ENCODE measurements at regions not wholly inside any gene's neighbourhood (a gene's known extent, or its start where the extent isn't known, plus 50 kb on each side); places are given as distances from the start of the nearest gene placed in this dataset.

DNA sequence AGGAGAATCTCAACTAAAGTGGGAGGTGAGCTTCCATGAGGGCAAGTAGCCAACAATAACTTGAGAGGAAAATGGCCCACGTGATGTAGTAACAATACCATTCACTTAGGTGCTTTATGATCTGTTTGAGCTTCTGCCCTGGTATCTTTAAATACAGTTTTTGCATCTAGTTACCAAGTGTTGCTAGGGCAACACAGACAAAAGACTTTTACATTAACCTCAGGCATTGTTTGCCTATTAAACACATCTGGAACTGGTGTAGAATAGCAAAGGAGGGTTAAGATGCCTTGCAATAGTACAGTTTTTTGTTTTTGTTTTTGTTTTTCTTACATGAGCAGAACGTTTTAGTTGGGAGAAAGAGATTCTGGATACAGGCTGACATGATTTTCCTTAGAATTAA is 97.7 kb upstream of the MTPN start:
- Histone ChIP-seq H2AK9ac (replicated peaks; ENCODE audit: low read depth, low read length, poor library complexity) (no peak overlapping the region), H3K27ac (ENCODE audit: insufficient read depth, low read length) (no peak overlapping the region), H3K18ac (ENCODE audit: low read depth, low read length) (no peak overlapping the region), H3K9me1 (ENCODE audit: insufficient read depth, low read length) (no peaks in the 10 kb centered on the region), H2BK5ac (ENCODE audit: low read depth, low read length, poor library complexity, severe bottlenecking) (no peak overlapping the region), H3K23ac (ENCODE audit: low read depth, low read length) (no peak overlapping the region), H2AK5ac (ENCODE audit: low read depth, low read length) (no peak overlapping the region), H3K14ac (replicated peaks; ENCODE audit: low read depth, low read length) (no peak overlapping the region), H4K8ac (ENCODE audit: low read depth in 2 of 2, low read length in 2 of 2) (no peak overlapping the region), H3K4me3 (ENCODE audit: insufficient read depth, low read depth, low read length) (no peak overlapping the region), H3K36me3 (ENCODE audit: control insufficient read depth, insufficient read depth, low read length) (no peaks in the 10 kb centered on the region), H4K5ac (ENCODE audit: low read depth, low read length) (no peak overlapping the region), H4K20me1 (ENCODE audit: insufficient read depth, low read length) (no peaks in the 10 kb centered on the region), H3K4me1 (ENCODE audit: control insufficient read depth, insufficient read depth, low read length) (no peaks in the 10 kb centered on the region), H2BK15ac (ENCODE audit: low read depth, low read length) (no peak overlapping the region), H3K56ac (ENCODE audit: extremely low read depth, insufficient read depth, low read length) (no peak overlapping the region), H2BK120ac (ENCODE audit: low read depth, low read length) (no peak overlapping the region), H3K9me3 (ENCODE audit: control insufficient read depth, insufficient read depth, low read length) (no peaks in the 10 kb centered on the region), H4K91ac (ENCODE audit: insufficient read depth, low read depth, low read length) (no peak overlapping the region), H3K79me1 (ENCODE audit: low read depth in 1 of 2, low read length in 2 of 2) (no peaks in the 10 kb centered on the region), H3K4ac (ENCODE audit: low read depth, low read length) (no peak overlapping the region), H3K9ac (ENCODE audit: low read depth, low read length) (no peak overlapping the region), H2BK20ac (ENCODE audit: low read depth, low read length) (no peak overlapping the region), H3K4me2 (ENCODE audit: low read depth, low read length) (no peak overlapping the region), H3K27me3 (ENCODE audit: control insufficient read depth, insufficient read depth, low read length) (no peaks in the 10 kb centered on the region), H2AFZ (replicated peaks; ENCODE audit: low read length, poor library complexity) (no peak overlapping the region)
- in situ Hi-C loops (cut with MboI; ENCODE audit: low sequenced_read_pairs): no loop called here
- ATAC-seq (ENCODE audit: low read depth) (no peak), DNase-seq (no peak)
- CTCF ChIA-PET: interaction anchor here (0.8 kb wide), 1 partner anchor 15 kb away, joined by 3 read pairs; no protein-coding TSS in a partner anchor
- BruUV-seq (replicated peaks): no TSS peak
- intact Hi-C loops (cut with micrococcal nuclease): no loop called here
- TF ChIP-seq MAFK (IDR thresholded peaks at IDR 0.05; ENCODE audit: low read depth, low read length): no peak
- no peak for TF ChIP-seq MAZ (IDR thresholded peaks at IDR 0.05; ENCODE audit: borderline replicate concordance, low read depth, low read length)
- TF ChIP-seq, protein P1, sequence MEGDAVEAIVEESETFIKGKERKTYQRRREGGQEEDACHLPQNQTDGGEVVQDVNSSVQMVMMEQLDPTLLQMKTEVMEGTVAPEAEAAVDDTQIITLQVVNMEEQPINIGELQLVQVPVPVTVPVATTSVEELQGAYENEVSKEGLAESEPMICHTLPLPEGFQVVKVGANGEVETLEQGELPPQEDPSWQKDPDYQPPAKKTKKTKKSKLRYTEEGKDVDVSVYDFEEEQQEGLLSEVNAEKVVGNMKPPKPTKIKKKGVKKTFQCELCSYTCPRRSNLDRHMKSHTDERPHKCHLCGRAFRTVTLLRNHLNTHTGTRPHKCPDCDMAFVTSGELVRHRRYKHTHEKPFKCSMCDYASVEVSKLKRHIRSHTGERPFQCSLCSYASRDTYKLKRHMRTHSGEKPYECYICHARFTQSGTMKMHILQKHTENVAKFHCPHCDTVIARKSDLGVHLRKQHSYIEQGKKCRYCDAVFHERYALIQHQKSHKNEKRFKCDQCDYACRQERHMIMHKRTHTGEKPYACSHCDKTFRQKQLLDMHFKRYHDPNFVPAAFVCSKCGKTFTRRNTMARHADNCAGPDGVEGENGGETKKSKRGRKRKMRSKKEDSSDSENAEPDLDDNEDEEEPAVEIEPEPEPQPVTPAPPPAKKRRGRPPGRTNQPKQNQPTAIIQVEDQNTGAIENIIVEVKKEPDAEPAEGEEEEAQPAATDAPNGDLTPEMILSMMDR (conservative IDR thresholded peaks at IDR 0.05; ENCODE audit: low read depth, low read length): no peak
- no peak for TF ChIP-seq CHD1 (IDR thresholded peaks at IDR 0.05; ENCODE audit: low read depth, low read length)
- TF ChIP-seq CEBPB (IDR thresholded peaks at IDR 0.05; ENCODE audit: low read depth, low read length): no peak
- no peak for TF ChIP-seq RFX5 (IDR thresholded peaks at IDR 0.05; ENCODE audit: low read depth, low read length)
- no peak for TF ChIP-seq RAD21 (IDR thresholded peaks at IDR 0.05; ENCODE audit: low read length)
- no peak for TF ChIP-seq FOS (IDR thresholded peaks at IDR 0.05; ENCODE audit: low read depth, low read length)
- TF ChIP-seq RCOR1 (IDR thresholded peaks at IDR 0.05; ENCODE audit: insufficient replicate concordance, low read length): no peak
- WGBS, 2 experiments (ENCODE audit: extremely low coverage in 2 of 2, insufficient read length in 1 of 2): no CpG with 5 or more reads among the region's 2 CpGs
- dilution Hi-C loops (cut with HindIII; ENCODE audit: low sequenced_read_pairs, unreplicated experiment): no loop called here
- POLR2A ChIA-PET (ENCODE audit: unreplicated experiment): no interaction called here
